Osteoblast (primary cell): ENCODE measurements at regions not wholly inside any gene's neighbourhood (a gene's known extent, or its start where the extent isn't known, plus 50 kb on each side); places are given as distances from the start of the nearest gene placed in this dataset.

Experiments used
- DNase-seq: peaks from one replicate; pipeline ENCODE4 v3.0.0; 2011; ENCODE audit warnings: low spot score, mixed read lengths; ENCODE audit not compliant: insufficient read length; ENCODE audit errors: missing footprints
- H2AFZ ChIP-seq: 2 replicates; pipeline ENCODE4 v1.6.0; 2011; ENCODE audit warnings: mild to moderate bottlenecking, low read length
- H3K27ac ChIP-seq: 2 replicates; pipeline ENCODE4 v1.5.1; 2011; ENCODE audit warnings: mild to moderate bottlenecking, low read depth, low read length, moderate library complexity
- H3K27me3 ChIP-seq: 2 replicates; pipeline ENCODE4 v1.6.0; 2012; ENCODE audit warnings: mild to moderate bottlenecking, control low read depth, inconsistent platforms, low read length, moderate library complexity; ENCODE audit not compliant: insufficient read depth
- H3K36me3 ChIP-seq: 2 replicates; pipeline ENCODE4 v1.5.1; 2011; ENCODE audit warnings: mild to moderate bottlenecking, low read length, control low read depth, moderate library complexity; ENCODE audit not compliant: insufficient read depth
- H3K4me1 ChIP-seq: 2 replicates; pipeline ENCODE4 v1.5.1; 2011; ENCODE audit warnings: mild to moderate bottlenecking, low read length, control low read depth, moderate library complexity; ENCODE audit not compliant: insufficient read depth
- H3K4me2 ChIP-seq: 2 replicates; pipeline ENCODE4 v1.6.0; 2011; ENCODE audit warnings: mild to moderate bottlenecking, low read length; ENCODE audit not compliant: insufficient read depth
- H3K4me3 ChIP-seq: fragments of 200-600 bp; sonication (generic); 3 replicates; pipeline ENCODE4 v1.5.1; 2012; ENCODE audit warnings: mild to moderate bottlenecking, low read length, inconsistent platforms; ENCODE audit not compliant: insufficient read depth
- H3K79me2 ChIP-seq: 2 replicates; pipeline ENCODE4 v1.6.0; 2012; ENCODE audit warnings: mild to moderate bottlenecking, low read length, control low read depth, inconsistent platforms; ENCODE audit not compliant: insufficient read depth
- H3K9me3 ChIP-seq: 2 replicates; pipeline ENCODE4 v1.5.1; 2011; ENCODE audit warnings: low read depth, low read length, control low read depth
- H4K20me1 ChIP-seq: 2 replicates; pipeline ENCODE4 v1.6.0; 2012; ENCODE audit warnings: mild to moderate bottlenecking, low read length, control low read depth; ENCODE audit not compliant: insufficient read depth
- CTCF ChIP-seq: IDR thresholded peaks from 2 replicates; pipeline ENCODE4 v1.5.1; 2011; ENCODE audit warnings: mild to moderate bottlenecking, low read depth, low read length, moderate library complexity; ENCODE audit errors: extremely low read depth

- TF ChIP-seq CTCF = no peak
- H3K9me3 ChIP-seq = no peaks in the 10 kb centered on the region
- H3K4me3 ChIP-seq = no peak overlapping the region
- no peak overlapping the region for H3K27ac ChIP-seq
- no peak overlapping the region for H2AFZ ChIP-seq
- no peak for DNase-seq
- H4K20me1 ChIP-seq = no peaks in the 10 kb centered on the region
- H3K79me2 ChIP-seq = no peaks in the 10 kb centered on the region
- no peak overlapping the region for H3K4me2 ChIP-seq
- H3K4me1 ChIP-seq = no peaks in the 10 kb centered on the region
- H3K36me3 ChIP-seq = no peaks in the 10 kb centered on the region
- no peaks in the 10 kb centered on the region for H3K27me3 ChIP-seq
Measured at GRCh38 chr3:117572786-117573185, 863.2 kb downstream of the TUSC7 start.

GRCh38 chr3:117580806-117581205 is 871.2 kb downstream of the TUSC7 start:
- no peak overlapping the region for H2AFZ ChIP-seq
- H3K27ac ChIP-seq = no peak overlapping the region
- no peak overlapping the region for H3K4me3 ChIP-seq
- H4K20me1 ChIP-seq = no peaks in the 10 kb centered on the region
- H3K79me2 ChIP-seq = no peaks in the 10 kb centered on the region
- TF ChIP-seq CTCF = no peak
- no peak overlapping the region for H3K4me2 ChIP-seq
- H3K36me3 ChIP-seq = no peaks in the 10 kb centered on the region
- peak; percentile 10 for DNase-seq
- no peaks in the 10 kb centered on the region for H3K9me3 ChIP-seq
- no peaks in the 10 kb centered on the region for H3K4me1 ChIP-seq
- H3K27me3 ChIP-seq = no peaks in the 10 kb centered on the region

GRCh38 chr3:117586161-117586560 is 876.6 kb downstream of the TUSC7 start:
- no peak overlapping the region for H3K4me3 ChIP-seq
- no peaks in the 10 kb centered on the region for H4K20me1 ChIP-seq
- no peaks in the 10 kb centered on the region for H3K79me2 ChIP-seq
- no peak for DNase-seq
- no peak for TF ChIP-seq CTCF
- no peak overlapping the region for H2AFZ ChIP-seq
- peaks cover 2% of the 10 kb centered on the region for H3K27me3 ChIP-seq
- no peak overlapping the region for H3K4me2 ChIP-seq
- H3K27ac ChIP-seq = no peak overlapping the region
- no peaks in the 10 kb centered on the region for H3K9me3 ChIP-seq
- no peaks in the 10 kb centered on the region for H3K4me1 ChIP-seq
- H3K36me3 ChIP-seq = no peaks in the 10 kb centered on the region

- no peaks in the 10 kb centered on the region for H4K20me1 ChIP-seq
- no peaks in the 10 kb centered on the region for H3K4me1 ChIP-seq
- H2AFZ ChIP-seq = no peak overlapping the region
- no peaks in the 10 kb centered on the region for H3K9me3 ChIP-seq
- no peaks in the 10 kb centered on the region for H3K36me3 ChIP-seq
- H3K79me2 ChIP-seq = no peaks in the 10 kb centered on the region
- peaks cover 2% of the 10 kb centered on the region for H3K27me3 ChIP-seq
- no peak overlapping the region for H3K4me2 ChIP-seq
- no peak for TF ChIP-seq CTCF
- DNase-seq = no peak
- H3K4me3 ChIP-seq = no peak overlapping the region
- no peak overlapping the region for H3K27ac ChIP-seq
Measured at GRCh38 chr3:117587416-117587815, 877.8 kb downstream of the TUSC7 start.
